ENCODE measurements at regions not wholly inside any gene's neighbourhood (a gene's known extent, or its start where the extent isn't known, plus 50 kb on each side); places are given as distances from the start of the nearest gene placed in this dataset.

DNA sequence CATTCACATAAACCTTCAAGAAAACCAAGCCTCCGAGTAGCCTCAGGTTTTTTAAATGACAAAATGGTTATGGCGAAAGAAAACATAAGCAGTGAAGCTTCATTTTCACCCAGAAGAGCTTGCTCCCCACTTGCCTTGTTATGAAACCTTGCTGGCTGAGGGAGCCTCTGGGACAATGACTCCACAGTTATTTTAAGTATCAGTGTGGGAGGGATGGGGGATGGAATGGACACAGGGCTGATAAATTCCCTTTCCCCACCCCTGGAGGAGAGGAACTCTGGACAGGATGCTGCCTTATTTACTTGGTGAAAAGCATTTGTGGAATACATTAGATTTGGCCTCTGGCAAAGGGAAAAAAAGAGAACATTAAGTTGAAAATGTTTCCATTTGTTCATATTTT is 220.7 kb upstream of the CNKSR2 start:
- ChIA-PET POLR2A (no interaction called here), CTCF (no interaction called here)
- DNase-seq (ENCODE audit: extremely low spot score), result no peak
- TF ChIP-seq NFRKB (IDR thresholded peaks at IDR 0.05) (no peak), BHLHE40 (IDR thresholded peaks at IDR 0.05; ENCODE audit: borderline replicate concordance) (no peak), SP1 (IDR thresholded peaks at IDR 0.05) (no peak), FOXK2 (IDR thresholded peaks at IDR 0.05) (no peak), ZNF384 (IDR thresholded peaks at IDR 0.05) (no peak), SUZ12 (IDR thresholded peaks at IDR 0.05) (no peak), ARNT (IDR thresholded peaks at IDR 0.05) (no peak), LEF1 (IDR thresholded peaks at IDR 0.05; ENCODE audit: borderline replicate concordance) (no peak), HDGF (IDR thresholded peaks at IDR 0.05; ENCODE audit: borderline replicate concordance) (no peak), CTBP1 (IDR thresholded peaks at IDR 0.05; ENCODE audit: borderline replicate concordance) (no peak), TARDBP (IDR thresholded peaks at IDR 0.05) (no peak), L3MBTL2 (conservative IDR thresholded peaks at IDR 0.05) (no peak), FOXM1 (IDR thresholded peaks at IDR 0.05; ENCODE audit: borderline replicate concordance) (no peak), ELF4 (IDR thresholded peaks at IDR 0.05) (no peak), FOXA1 (IDR thresholded peaks at IDR 0.05) (no peak)
- TF ChIP-seq, protein P1, sequence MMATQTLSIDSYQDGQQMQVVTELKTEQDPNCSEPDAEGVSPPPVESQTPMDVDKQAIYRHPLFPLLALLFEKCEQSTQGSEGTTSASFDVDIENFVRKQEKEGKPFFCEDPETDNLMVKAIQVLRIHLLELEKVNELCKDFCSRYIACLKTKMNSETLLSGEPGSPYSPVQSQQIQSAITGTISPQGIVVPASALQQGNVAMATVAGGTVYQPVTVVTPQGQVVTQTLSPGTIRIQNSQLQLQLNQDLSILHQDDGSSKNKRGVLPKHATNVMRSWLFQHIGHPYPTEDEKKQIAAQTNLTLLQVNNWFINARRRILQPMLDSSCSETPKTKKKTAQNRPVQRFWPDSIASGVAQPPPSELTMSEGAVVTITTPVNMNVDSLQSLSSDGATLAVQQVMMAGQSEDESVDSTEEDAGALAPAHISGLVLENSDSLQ (IDR thresholded peaks at IDR 0.05), result no peak

DNA sequence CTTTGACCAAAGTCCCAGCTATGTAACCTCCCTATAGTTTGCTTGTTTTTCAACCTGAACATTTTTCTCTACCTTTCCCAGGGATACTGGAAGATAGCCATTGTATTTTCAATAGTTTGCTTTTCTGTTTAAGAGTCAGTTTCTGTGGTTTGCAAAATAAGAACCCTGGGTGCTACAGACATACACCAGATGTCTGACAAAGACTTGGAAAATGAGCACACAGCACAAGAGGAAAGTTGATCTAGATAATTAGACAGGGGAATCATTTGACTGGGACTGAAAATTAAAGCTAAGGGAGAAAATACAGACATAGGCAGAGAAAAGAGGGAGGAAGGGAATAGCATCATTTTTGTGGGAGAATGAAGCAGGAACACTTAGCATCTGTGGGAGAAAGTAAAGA is 218.3 kb upstream of the CNKSR2 start:
- POLR2A ChIA-PET, result no interaction called here
- no peak for TF ChIP-seq FOXK2 (IDR thresholded peaks at IDR 0.05)
- no peak for TF ChIP-seq ZNF384 (IDR thresholded peaks at IDR 0.05)
- TF ChIP-seq, protein P1 (IDR thresholded peaks at IDR 0.05), result no peak
- TF ChIP-seq FOXM1 (IDR thresholded peaks at IDR 0.05; ENCODE audit: borderline replicate concordance), result no peak
- no peak for TF ChIP-seq SUZ12 (IDR thresholded peaks at IDR 0.05)
- TF ChIP-seq NFRKB (IDR thresholded peaks at IDR 0.05), result no peak
- no peak for TF ChIP-seq BHLHE40 (IDR thresholded peaks at IDR 0.05; ENCODE audit: borderline replicate concordance)
- TF ChIP-seq TARDBP (IDR thresholded peaks at IDR 0.05), result no peak
- no peak for TF ChIP-seq L3MBTL2 (conservative IDR thresholded peaks at IDR 0.05)
- no peak for TF ChIP-seq SP1 (IDR thresholded peaks at IDR 0.05)
- CTCF ChIA-PET, result no interaction called here
- DNase-seq (ENCODE audit: extremely low spot score), result no peak

DNA sequence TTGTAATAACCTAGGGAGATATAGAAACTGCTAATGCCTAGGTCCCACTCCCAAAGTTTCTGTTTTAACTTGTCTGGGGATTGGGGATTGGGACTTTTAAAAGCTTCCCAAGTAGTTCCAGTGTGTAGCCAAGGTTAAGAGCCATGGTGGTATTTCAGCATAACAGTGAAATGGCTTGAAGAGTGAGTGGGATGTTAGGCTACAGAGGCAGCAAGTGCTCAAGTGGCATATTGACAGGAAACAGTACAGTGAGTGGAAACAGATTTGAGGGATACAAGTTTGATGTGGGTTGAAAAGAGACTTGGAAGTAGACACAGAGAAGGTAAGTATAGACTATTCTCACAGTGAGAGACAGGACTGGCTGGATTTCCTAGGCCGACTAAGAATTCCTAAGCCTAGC is 217.6 kb upstream of the CNKSR2 start:
- DNase-seq (ENCODE audit: extremely low spot score), result no peak
- ChIA-PET POLR2A (no interaction called here), CTCF (no interaction called here)
- TF ChIP-seq HDGF (IDR thresholded peaks at IDR 0.05; ENCODE audit: borderline replicate concordance), result no peak
- no peak for TF ChIP-seq BHLHE40 (IDR thresholded peaks at IDR 0.05; ENCODE audit: borderline replicate concordance)
- no peak for TF ChIP-seq ZNF384 (IDR thresholded peaks at IDR 0.05)
- no peak for TF ChIP-seq ELF4 (IDR thresholded peaks at IDR 0.05)
- no peak for TF ChIP-seq ARNT (IDR thresholded peaks at IDR 0.05)
- TF ChIP-seq FOXA1 (IDR thresholded peaks at IDR 0.05), result no peak
- TF ChIP-seq FOXK2 (IDR thresholded peaks at IDR 0.05), result no peak
- TF ChIP-seq NFRKB (IDR thresholded peaks at IDR 0.05), result no peak
- TF ChIP-seq SP1 (IDR thresholded peaks at IDR 0.05), result no peak
- TF ChIP-seq CTBP1 (IDR thresholded peaks at IDR 0.05; ENCODE audit: borderline replicate concordance), result no peak
- no peak for TF ChIP-seq LEF1 (IDR thresholded peaks at IDR 0.05; ENCODE audit: borderline replicate concordance)

DNA sequence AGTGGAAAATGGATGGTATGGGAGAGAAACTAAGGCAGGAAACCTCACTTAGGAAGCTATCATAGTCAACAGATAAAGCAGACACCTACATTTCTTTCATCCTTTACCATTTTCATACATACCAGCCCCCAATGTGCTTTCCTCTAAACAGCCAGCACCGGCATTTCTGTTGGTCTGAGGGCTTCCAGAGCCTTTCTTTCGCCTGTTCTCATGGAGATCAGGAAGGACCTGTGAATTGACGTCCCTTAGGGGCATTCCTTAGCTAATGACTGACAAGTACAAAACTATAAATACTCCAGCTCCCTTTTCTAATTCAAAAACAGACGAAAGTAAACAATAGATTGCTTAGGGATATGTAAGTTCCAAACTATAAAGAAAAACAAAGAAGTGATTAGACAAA is 215.5 kb upstream of the CNKSR2 start:
- no peak for TF ChIP-seq FOXK2 (IDR thresholded peaks at IDR 0.05)
- TF ChIP-seq ZNF384 (IDR thresholded peaks at IDR 0.05), result no peak
- no peak for TF ChIP-seq HDGF (IDR thresholded peaks at IDR 0.05; ENCODE audit: borderline replicate concordance)
- no peak for TF ChIP-seq BHLHE40 (IDR thresholded peaks at IDR 0.05; ENCODE audit: borderline replicate concordance)
- TF ChIP-seq FOXM1 (IDR thresholded peaks at IDR 0.05; ENCODE audit: borderline replicate concordance), result no peak
- TF ChIP-seq CTBP1 (IDR thresholded peaks at IDR 0.05; ENCODE audit: borderline replicate concordance), result no peak
- no peak for TF ChIP-seq SUZ12 (IDR thresholded peaks at IDR 0.05)
- no peak for TF ChIP-seq ELF4 (IDR thresholded peaks at IDR 0.05)
- no peak for TF ChIP-seq L3MBTL2 (conservative IDR thresholded peaks at IDR 0.05)
- TF ChIP-seq FOXA1 (IDR thresholded peaks at IDR 0.05), result no peak
- TF ChIP-seq ARNT (IDR thresholded peaks at IDR 0.05), result no peak
- no peak for TF ChIP-seq SP1 (IDR thresholded peaks at IDR 0.05)
- no peak for TF ChIP-seq LEF1 (IDR thresholded peaks at IDR 0.05; ENCODE audit: borderline replicate concordance)
- TF ChIP-seq TARDBP (IDR thresholded peaks at IDR 0.05), result no peak
- TF ChIP-seq, protein P1 (IDR thresholded peaks at IDR 0.05), result no peak
- TF ChIP-seq NFRKB (IDR thresholded peaks at IDR 0.05), result no peak
- ChIA-PET POLR2A (no interaction called here), CTCF (no interaction called here)
- no peak for DNase-seq (ENCODE audit: extremely low spot score)

DNA sequence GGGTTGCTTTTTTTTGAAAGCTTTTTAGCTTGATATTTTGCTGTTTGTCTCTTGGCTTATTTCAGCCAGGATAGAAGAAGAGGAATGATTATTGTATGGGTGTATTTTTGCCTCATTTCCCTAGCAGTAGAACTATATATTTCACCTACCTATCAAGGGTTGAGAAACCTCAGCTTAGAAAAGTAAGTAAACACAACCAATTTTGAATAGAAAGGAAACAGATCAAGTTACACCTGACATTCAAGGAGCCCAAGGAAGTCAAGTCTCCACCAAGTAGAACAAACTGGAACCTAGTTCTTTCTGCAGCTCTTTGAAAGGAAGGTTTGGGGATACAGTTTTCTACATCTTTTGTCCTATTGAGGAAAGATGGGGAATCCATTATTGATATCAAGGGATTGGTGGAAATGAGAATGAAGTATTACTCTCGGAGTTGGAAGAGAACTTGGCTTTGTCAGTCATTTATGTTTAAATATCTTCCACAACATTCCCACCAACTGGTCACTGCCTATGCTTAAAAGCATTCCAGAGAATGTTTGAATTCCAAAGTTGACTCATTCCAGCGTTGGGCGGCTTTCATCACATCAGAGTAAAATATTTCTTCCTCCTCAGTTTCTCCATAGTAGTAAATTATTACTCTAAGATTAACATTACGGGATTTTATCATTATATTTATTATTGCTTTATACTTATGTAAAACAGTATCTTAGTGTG is 207.8 kb upstream of the CNKSR2 start:
- ChIA-PET POLR2A (no interaction called here), CTCF (no interaction called here)
- DNase-seq (ENCODE audit: extremely low spot score), result no peak

More for the DNA sequence above, 207.8 kb upstream of the CNKSR2 start:
- TF ChIP-seq TARDBP (IDR thresholded peaks at IDR 0.05) (no peak), FOXA1 (IDR thresholded peaks at IDR 0.05) (no peak), L3MBTL2 (conservative IDR thresholded peaks at IDR 0.05) (no peak), ELF4 (IDR thresholded peaks at IDR 0.05) (no peak), NFRKB (IDR thresholded peaks at IDR 0.05) (no peak), FOXM1 (IDR thresholded peaks at IDR 0.05; ENCODE audit: borderline replicate concordance) (no peak), LEF1 (IDR thresholded peaks at IDR 0.05; ENCODE audit: borderline replicate concordance) (no peak), SP1 (IDR thresholded peaks at IDR 0.05) (no peak), CTBP1 (IDR thresholded peaks at IDR 0.05; ENCODE audit: borderline replicate concordance) (no peak), BHLHE40 (IDR thresholded peaks at IDR 0.05; ENCODE audit: borderline replicate concordance) (no peak), SUZ12 (IDR thresholded peaks at IDR 0.05) (no peak), ARNT (IDR thresholded peaks at IDR 0.05) (no peak), ZNF384 (IDR thresholded peaks at IDR 0.05) (no peak), HDGF (IDR thresholded peaks at IDR 0.05; ENCODE audit: borderline replicate concordance) (no peak), FOXK2 (IDR thresholded peaks at IDR 0.05) (no peak)
- TF ChIP-seq, protein P1 (IDR thresholded peaks at IDR 0.05), result no peak
